Panc1 (cell line): ENCODE measurements at regions not wholly inside any gene's neighbourhood (a gene's known extent, or its start where the extent isn't known, plus 50 kb on each side); places are given as distances from the start of the nearest gene placed in this dataset.

ENCODE experiments used
- CTCF ChIP-seq: fragments of 450-650 bp; IDR thresholded peaks from 2 replicates; pipeline ENCODE4 v1.5.1; 2017; ENCODE audit warnings: mild to moderate bottlenecking
- POLR2AphosphoS5 ChIP-seq: IDR thresholded peaks from 2 replicates; pipeline ENCODE4 v1.6.1; 2012; ENCODE audit warnings: mild to moderate bottlenecking, low read depth, low read length, moderate library complexity
- REST ChIP-seq, 2 experiments: IDR thresholded peaks; 2 replicates each; pipeline ENCODE4 v1.6.1; 2011 to 2012; ENCODE audit warnings: low read depth in 2 of 2, control low read depth in 1 of 2, low read length in 1 of 2, mild to moderate bottlenecking in 1 of 2, moderate library complexity in 1 of 2; ENCODE audit not compliant: insufficient read depth in 1 of 2
- SIN3A ChIP-seq: IDR thresholded peaks from 2 replicates; pipeline ENCODE4 v1.6.1; 2012; ENCODE audit warnings: low read depth, mild to moderate bottlenecking, low read length, moderate library complexity, borderline replicate concordance; ENCODE audit not compliant: insufficient read depth
- TCF7L2 ChIP-seq: IDR thresholded peaks from 2 replicates; pipeline ENCODE4 v1.6.1; 2011; ENCODE audit warnings: mild to moderate bottlenecking, low read depth, low read length, inconsistent platforms

- TF ChIP-seq POLR2AphosphoS5: no peak
- no peak for TF ChIP-seq CTCF
- no peak for TF ChIP-seq REST (IDR thresholded peaks at IDR 0.05; ENCODE audit: insufficient read depth in 1 of 2, low read depth in 2 of 2, low read length in 1 of 2)
- TF ChIP-seq TCF7L2: no peak
- TF ChIP-seq SIN3A: no peak
Measured at GRCh38 chr12:93019212-93019927, 90.3 kb upstream of the EEA1 start.
